ENCODE measurements at regions not wholly inside any gene's neighbourhood (a gene's known extent, or its start where the extent isn't known, plus 50 kb on each side); places are given as distances from the start of the nearest gene placed in this dataset.

- no peaks in the 10 kb centered on the region for H3K79me2 ChIP-seq (ENCODE audit: control insufficient read depth, insufficient read depth, low read length)
- TF ChIP-seq CTCF (optimal IDR thresholded peaks at IDR 0.05 in 1 of 3, IDR thresholded peaks at IDR 0.05 in 1 of 3, conservative IDR thresholded peaks at IDR 0.05 in 1 of 3; ENCODE audit: extremely low read depth in 1 of 3, insufficient read depth in 2 of 3, low read length in 3 of 3) (no peak), EZH2 (IDR thresholded peaks at IDR 0.05; ENCODE audit: low read length) (no peak)
- no peaks in the 10 kb centered on the region for H4K20me1 ChIP-seq (ENCODE audit: control insufficient read depth, extremely low read depth, insufficient read depth, low read length)
- H3K4me1 ChIP-seq (ENCODE audit: control insufficient read depth, extremely low read depth, insufficient read depth, low read length), result peaks cover 15% of the 10 kb centered on the region
- no peaks in the 10 kb centered on the region for H3K27me3 ChIP-seq (ENCODE audit: control insufficient read depth, extremely low read depth, insufficient read depth, low read length)
- dilution Hi-C loops (cut with MboI; ENCODE audit: extremely low pct_ligation_motif_present, low sequenced_read_pairs), result no loop called here
- no peaks in the 10 kb centered on the region for H3K9me1 ChIP-seq (ENCODE audit: control insufficient read depth, extremely low read depth, insufficient read depth, low read length)
- FAIRE-seq (no peak), DNase-seq (ENCODE audit: low read depth, low spot score) (no peak)
- no peaks in the 10 kb centered on the region for H3K9me3 ChIP-seq (ENCODE audit: control insufficient read depth, low read depth, low read length)
- H3K4me3 ChIP-seq (ENCODE audit: control insufficient read depth in 2 of 3, extremely low read depth in 1 of 3, insufficient read depth in 2 of 3, low read depth in 1 of 3, low read length in 3 of 3), result no peak overlapping the region
- H3K9ac ChIP-seq (ENCODE audit: control insufficient read depth, extremely low read depth, insufficient read depth, low read length), result no peak overlapping the region
- H2AFZ ChIP-seq (ENCODE audit: control insufficient read depth, low read length), result peak overlapping the region; percentile 53
- H3K4me2 ChIP-seq (ENCODE audit: control insufficient read depth, extremely low read depth, insufficient read depth, low read depth, low read length), result no peak overlapping the region
- H3K36me3 ChIP-seq (ENCODE audit: control insufficient read depth in 2 of 2, extremely low read depth in 1 of 2, insufficient read depth in 2 of 2, low read length in 2 of 2), result no peaks in the 10 kb centered on the region
- no peak overlapping the region for H3K27ac ChIP-seq (ENCODE audit: control insufficient read depth, insufficient read depth, low read length)
These were observed 590.8 kb downstream of the SPRY1 start for GRCh38 chr4:123987408-123987807.

- Histone ChIP-seq H3K4me2 (ENCODE audit: control insufficient read depth, extremely low read depth, insufficient read depth, low read depth, low read length) (no peak overlapping the region), H3K36me3 (ENCODE audit: control insufficient read depth in 2 of 2, extremely low read depth in 1 of 2, insufficient read depth in 2 of 2, low read length in 2 of 2) (no peaks in the 10 kb centered on the region), H3K9me3 (ENCODE audit: control insufficient read depth, low read depth, low read length) (no peaks in the 10 kb centered on the region), H4K20me1 (ENCODE audit: control insufficient read depth, extremely low read depth, insufficient read depth, low read length) (no peaks in the 10 kb centered on the region), H3K79me2 (ENCODE audit: control insufficient read depth, insufficient read depth, low read length) (no peaks in the 10 kb centered on the region), H3K4me3 (ENCODE audit: control insufficient read depth in 2 of 3, extremely low read depth in 1 of 3, insufficient read depth in 2 of 3, low read depth in 1 of 3, low read length in 3 of 3) (no peak overlapping the region), H3K27ac (ENCODE audit: control insufficient read depth, insufficient read depth, low read length) (no peak overlapping the region), H2AFZ (ENCODE audit: control insufficient read depth, low read length) (no peak overlapping the region), H3K27me3 (ENCODE audit: control insufficient read depth, extremely low read depth, insufficient read depth, low read length) (no peaks in the 10 kb centered on the region), H3K4me1 (ENCODE audit: control insufficient read depth, extremely low read depth, insufficient read depth, low read length) (peaks cover 15% of the 10 kb centered on the region), H3K9me1 (ENCODE audit: control insufficient read depth, extremely low read depth, insufficient read depth, low read length) (no peaks in the 10 kb centered on the region), H3K9ac (ENCODE audit: control insufficient read depth, extremely low read depth, insufficient read depth, low read length) (no peak overlapping the region)
- DNase-seq (ENCODE audit: low read depth, low spot score) (no peak), FAIRE-seq (no peak)
- dilution Hi-C loops (cut with MboI; ENCODE audit: extremely low pct_ligation_motif_present, low sequenced_read_pairs), result no loop called here
- no peak for TF ChIP-seq CTCF (optimal IDR thresholded peaks at IDR 0.05 in 1 of 3, IDR thresholded peaks at IDR 0.05 in 1 of 3, conservative IDR thresholded peaks at IDR 0.05 in 1 of 3; ENCODE audit: extremely low read depth in 1 of 3, insufficient read depth in 2 of 3, low read length in 3 of 3)
- no peak for TF ChIP-seq EZH2 (IDR thresholded peaks at IDR 0.05; ENCODE audit: low read length)
These were observed 593.8 kb downstream of the SPRY1 start for GRCh38 chr4:123990310-123990870.
